Activated CD8-positive, alpha-beta T cell treated with anti-CD3 and anti-CD28 coated beads for 36 hours (primary cell): ENCODE measurements at regions not wholly inside any gene's neighbourhood (a gene's known extent, or its start where the extent isn't known, plus 50 kb on each side); places are given as distances from the start of the nearest gene placed in this dataset.
"Not testable (repeated sequence)": the region's sequence is repeated elsewhere in the genome, so short reads cannot be mapped to it uniquely, and the experiment has no call there.

Experiments
- ATAC-seq: fragments of 200-7000 bp; cut with Tn5 transposase; one replicate; pipeline ENCODE4 v1.10.0; 2021; ENCODE audit warnings: mild to moderate bottlenecking, moderate library complexity
- CTCF ChIA-PET: fragments of 350-600 bp; sonication (Branson Sonifier 250); formaldehyde crosslinking; loops from one replicate; lab custom pipeline; 2021; ENCODE audit warnings: antibody characterized with exemption; lab: Charles Lee
- POLR2A ChIA-PET: fragments of 350-600 bp; sonication (Branson Sonifier 250); formaldehyde crosslinking; loops from one replicate; lab custom pipeline; 2021; ENCODE audit warnings: antibody characterized with exemption; lab: Charles Lee
- DNase-seq: peaks from one replicate; pipeline ENCODE4 v3.0.0-alpha.2; 2020
- H3K27ac Mint-ChIP-seq: one replicate; pipeline ENCODE4 v1.8.0; 2021; ENCODE audit warnings: mild to moderate bottlenecking, mixed read lengths
- H3K27me3 Mint-ChIP-seq: one replicate; pipeline ENCODE4 v1.8.0; 2021; ENCODE audit warnings: mixed read lengths
- H3K36me3 Mint-ChIP-seq: one replicate; pipeline ENCODE4 v1.8.0; 2021; ENCODE audit warnings: low read depth, mixed read lengths
- H3K4me1 Mint-ChIP-seq: one replicate; pipeline ENCODE4 v1.8.0; 2021; ENCODE audit warnings: low read depth, mixed read lengths
- H3K4me3 Mint-ChIP-seq: one replicate; pipeline ENCODE4 v1.8.0; 2021; ENCODE audit warnings: mild to moderate bottlenecking, moderate library complexity, mixed read lengths
- H3K9me3 Mint-ChIP-seq: one replicate; pipeline ENCODE4 v1.8.0; 2021; ENCODE audit warnings: mixed read lengths
- CTCF ChIP-seq: fragments of 200-600 bp; IDR thresholded peaks from one replicate; pipeline ENCODE4 v1.8.0; 2022; ENCODE audit warnings: antibody characterized with exemption, mild to moderate bottlenecking
- intact Hi-C: fragments of 100-400 bp; cut with micrococcal nuclease; formaldehyde crosslinking; loops from one replicate; pipeline ENCODE4 v1.10.0; 2022

- intact Hi-C loops: no loop called here
- ATAC-seq (no peak), DNase-seq (no peak)
- Mint-ChIP-seq H3K4me3 (no peak overlapping the region), H3K4me1 (no peaks in the 10 kb centered on the region), H3K27ac (no peak overlapping the region), H3K9me3 (no peaks in the 10 kb centered on the region), H3K27me3 (peaks cover 2% of the 10 kb centered on the region), H3K36me3 (no peaks in the 10 kb centered on the region)
- ChIA-PET CTCF (no interaction called here), POLR2A (interaction anchor here (1.0 kb wide), 1 partner anchor 15 kb away, joined by 3 read pairs; no protein-coding TSS in a partner anchor)
- no peak for TF ChIP-seq CTCF
Measured at GRCh38 chr5:143521846-143522400, 118.4 kb upstream of the NR3C1 start.

GRCh38 chr5:143521141-143521540, 117.7 kb upstream of the NR3C1 start:
- Mint-ChIP-seq H3K27me3 (peaks cover 2% of the 10 kb centered on the region), H3K9me3 (no peaks in the 10 kb centered on the region), H3K27ac (no peak overlapping the region), H3K4me3 (no peak overlapping the region), H3K4me1 (no peaks in the 10 kb centered on the region), H3K36me3 (no peaks in the 10 kb centered on the region)
- intact Hi-C loops: no loop called here
- ChIA-PET POLR2A (interaction anchor here (1.0 kb wide), 1 partner anchor 15 kb away, joined by 3 read pairs; no protein-coding TSS in a partner anchor), CTCF (interaction anchor here (1.1 kb wide), 1 partner anchor 15 kb away, joined by 3 read pairs; no protein-coding TSS in a partner anchor)
- no peak for TF ChIP-seq CTCF
- ATAC-seq (no peak), DNase-seq (no peak)

GRCh38 chr5:143519215-143519614, 115.7 kb upstream of the NR3C1 start:
- POLR2A ChIA-PET, H3K4me3 Mint-ChIP-seq, H3K36me3 Mint-ChIP-seq, ATAC-seq, H3K4me1 Mint-ChIP-seq, intact Hi-C loops, H3K27me3 Mint-ChIP-seq, H3K27ac Mint-ChIP-seq, CTCF ChIA-PET, DNase-seq, H3K9me3 Mint-ChIP-seq: not testable (repeated sequence)

GRCh38 chr5:143517824-143518223, 114.3 kb upstream of the NR3C1 start:
- H3K4me1 Mint-ChIP-seq, intact Hi-C loops, H3K9me3 Mint-ChIP-seq, H3K27ac Mint-ChIP-seq, H3K36me3 Mint-ChIP-seq, DNase-seq, ATAC-seq, H3K4me3 Mint-ChIP-seq, CTCF ChIA-PET, H3K27me3 Mint-ChIP-seq: not testable (repeated sequence)
- POLR2A ChIA-PET: interaction anchor here (1.3 kb wide), 1 partner anchor 9 kb away, joined by 3 read pairs; no protein-coding TSS in a partner anchor

- intact Hi-C loops: no loop called here
- CTCF ChIA-PET: no interaction called here
Measured at GRCh38 chr5:143516249-143516648, 112.8 kb upstream of the NR3C1 start.

More at GRCh38 chr5:143516249-143516648, 112.8 kb upstream of the NR3C1 start:
- no peak overlapping the region for H3K27ac Mint-ChIP-seq
- H3K9me3 Mint-ChIP-seq: no peaks in the 10 kb centered on the region
- POLR2A ChIA-PET: no interaction called here
- no peaks in the 10 kb centered on the region for H3K27me3 Mint-ChIP-seq
- ATAC-seq (no peak), DNase-seq (no peak)
- no peak overlapping the region for H3K4me3 Mint-ChIP-seq
- no peak for TF ChIP-seq CTCF
- no peaks in the 10 kb centered on the region for H3K36me3 Mint-ChIP-seq
- no peaks in the 10 kb centered on the region for H3K4me1 Mint-ChIP-seq
